ENCODE measurements at regions not wholly inside any gene's neighbourhood (a gene's known extent, or its start where the extent isn't known, plus 50 kb on each side); places are given as distances from the start of the nearest gene placed in this dataset.
"Not testable (repeated sequence)": the region's sequence is repeated elsewhere in the genome, so short reads cannot be mapped to it uniquely, and the experiment has no call there.

DNA sequence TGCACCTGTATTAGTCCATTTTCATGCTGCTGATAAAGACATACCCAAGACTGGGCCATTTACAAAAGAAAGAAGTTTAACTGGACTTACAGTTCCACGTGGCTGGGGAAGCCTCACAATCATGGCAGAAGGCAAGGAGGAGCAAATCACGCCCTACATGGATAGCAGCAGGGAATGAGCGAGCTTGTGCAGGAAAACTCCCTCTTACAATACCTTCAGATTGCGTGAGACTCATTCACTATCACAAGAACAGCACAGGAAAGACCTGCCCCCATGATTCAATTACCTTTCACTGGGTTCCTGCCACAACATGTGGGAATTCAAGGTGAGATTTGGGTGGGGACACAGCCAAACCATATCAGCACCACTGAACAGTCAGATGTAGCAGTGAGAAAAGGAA, 137.4 kb downstream of the DACT1 start:
- TF ChIP-seq, protein P1, sequence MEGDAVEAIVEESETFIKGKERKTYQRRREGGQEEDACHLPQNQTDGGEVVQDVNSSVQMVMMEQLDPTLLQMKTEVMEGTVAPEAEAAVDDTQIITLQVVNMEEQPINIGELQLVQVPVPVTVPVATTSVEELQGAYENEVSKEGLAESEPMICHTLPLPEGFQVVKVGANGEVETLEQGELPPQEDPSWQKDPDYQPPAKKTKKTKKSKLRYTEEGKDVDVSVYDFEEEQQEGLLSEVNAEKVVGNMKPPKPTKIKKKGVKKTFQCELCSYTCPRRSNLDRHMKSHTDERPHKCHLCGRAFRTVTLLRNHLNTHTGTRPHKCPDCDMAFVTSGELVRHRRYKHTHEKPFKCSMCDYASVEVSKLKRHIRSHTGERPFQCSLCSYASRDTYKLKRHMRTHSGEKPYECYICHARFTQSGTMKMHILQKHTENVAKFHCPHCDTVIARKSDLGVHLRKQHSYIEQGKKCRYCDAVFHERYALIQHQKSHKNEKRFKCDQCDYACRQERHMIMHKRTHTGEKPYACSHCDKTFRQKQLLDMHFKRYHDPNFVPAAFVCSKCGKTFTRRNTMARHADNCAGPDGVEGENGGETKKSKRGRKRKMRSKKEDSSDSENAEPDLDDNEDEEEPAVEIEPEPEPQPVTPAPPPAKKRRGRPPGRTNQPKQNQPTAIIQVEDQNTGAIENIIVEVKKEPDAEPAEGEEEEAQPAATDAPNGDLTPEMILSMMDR (IDR thresholded peaks at IDR 0.05) = not testable (repeated sequence)
- not testable (repeated sequence) for TF ChIP-seq POLR2A (IDR thresholded peaks at IDR 0.05)

All from adrenal gland (tissue), 5 donors.